Type B pancreatic cell (in vitro differentiated cells): ENCODE measurements at regions not wholly inside any gene's neighbourhood (a gene's known extent, or its start where the extent isn't known, plus 50 kb on each side); places are given as distances from the start of the nearest gene placed in this dataset.

ENCODE experiments used
- DNase-seq: peaks from one replicate; pipeline ENCODE4 v3.0.0; 2021; ENCODE audit warnings: mixed read lengths; ENCODE audit not compliant: unreplicated experiment; ENCODE audit errors: extremely low spot score
- H3K27ac Mint-ChIP-seq: 2 replicates; pipeline ENCODE4 v1.8.0; 2021; ENCODE audit warnings: mild to moderate bottlenecking, mixed read lengths
- H3K27me3 Mint-ChIP-seq: 2 replicates; pipeline ENCODE4 v1.8.0; 2021; ENCODE audit warnings: mixed read lengths
- H3K36me3 Mint-ChIP-seq: 2 replicates; pipeline ENCODE4 v1.8.0; 2021; ENCODE audit warnings: mixed read lengths
- H3K4me1 Mint-ChIP-seq: one replicate; pipeline ENCODE4 v1.8.0; 2021; ENCODE audit warnings: mixed read lengths; ENCODE audit not compliant: unreplicated experiment
- H3K4me3 Mint-ChIP-seq: 2 replicates; pipeline ENCODE4 v1.8.0; 2021; ENCODE audit warnings: mild to moderate bottlenecking, mixed read lengths
- H3K9me3 Mint-ChIP-seq: 2 replicates; pipeline ENCODE4 v1.8.0; 2021; ENCODE audit warnings: mixed read lengths
- CTCF ChIP-seq: fragments of 200-600 bp; sonication (generic); conservative IDR thresholded peaks from 2 replicates; pipeline ENCODE4 v1.5.0; 2021; ENCODE audit warnings: antibody characterized with exemption, mild to moderate bottlenecking

- Mint-ChIP-seq H3K4me1 (peaks cover 16% of the 10 kb centered on the region), H3K36me3 (no peaks in the 10 kb centered on the region), H3K27me3 (peaks cover 3% of the 10 kb centered on the region), H3K27ac (no peak overlapping the region), H3K4me3 (no peak overlapping the region), H3K9me3 (no peaks in the 10 kb centered on the region)
- no peak for TF ChIP-seq CTCF
- DNase-seq, result no peak
These were observed 860.4 kb downstream of the VRK1 start for GRCh38 chr14:97657609-97658008.

- Mint-ChIP-seq H3K27me3 (no peaks in the 10 kb centered on the region), H3K9me3 (no peaks in the 10 kb centered on the region), H3K4me1 (peaks cover 3% of the 10 kb centered on the region), H3K4me3 (no peak overlapping the region), H3K36me3 (no peaks in the 10 kb centered on the region), H3K27ac (no peak overlapping the region)
- no peak for TF ChIP-seq CTCF
- DNase-seq, result no peak
These were observed 890.9 kb downstream of the VRK1 start for GRCh38 chr14:97687944-97688630.

DNA sequence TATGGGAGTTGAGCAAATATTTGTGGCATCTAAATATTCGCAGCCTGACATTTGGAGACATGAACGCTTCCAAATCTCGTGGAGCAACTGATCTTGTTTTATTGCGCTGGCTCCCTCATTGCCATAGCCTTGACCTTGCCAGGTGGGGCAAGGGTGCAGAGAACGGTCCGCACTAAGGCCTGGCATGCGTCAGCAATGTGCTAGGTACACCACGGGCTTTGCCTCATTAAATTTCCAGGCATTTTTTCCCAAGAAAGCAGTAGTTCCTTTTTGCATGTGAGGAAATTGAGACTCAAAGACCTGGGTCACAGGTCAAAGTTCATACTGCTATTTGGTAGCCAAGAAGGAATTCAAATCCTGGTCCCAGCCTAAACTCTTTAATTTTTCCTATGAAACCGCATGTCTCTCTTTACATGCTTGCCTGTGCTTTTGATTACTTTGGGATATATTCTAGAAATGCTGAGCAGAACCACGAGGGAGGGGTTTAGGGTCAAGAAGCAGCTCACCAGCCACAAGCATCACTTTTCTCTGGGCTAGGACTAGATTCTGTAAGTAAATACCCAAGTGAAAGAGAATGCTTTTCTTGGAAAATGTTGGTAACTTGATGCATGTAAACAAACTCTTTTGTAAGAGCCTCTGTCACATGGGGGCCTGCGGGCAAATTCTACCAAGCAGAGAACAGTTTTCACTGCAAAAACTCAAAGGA lies 891.6 kb downstream of the VRK1 start:
- H3K36me3 Mint-ChIP-seq, result no peaks in the 10 kb centered on the region
- H3K4me3 Mint-ChIP-seq, result no peak overlapping the region
- H3K27me3 Mint-ChIP-seq, result no peaks in the 10 kb centered on the region
- H3K27ac Mint-ChIP-seq, result no peak overlapping the region
- no peak for DNase-seq
- H3K4me1 Mint-ChIP-seq, result peaks cover 3% of the 10 kb centered on the region
- no peaks in the 10 kb centered on the region for H3K9me3 Mint-ChIP-seq
- no peak for TF ChIP-seq CTCF

- Mint-ChIP-seq H3K27ac (no peak overlapping the region), H3K4me3 (no peak overlapping the region), H3K4me1 (peaks cover 3% of the 10 kb centered on the region), H3K36me3 (no peaks in the 10 kb centered on the region), H3K27me3 (no peaks in the 10 kb centered on the region), H3K9me3 (no peaks in the 10 kb centered on the region)
- TF ChIP-seq CTCF, result no peak
- no peak for DNase-seq
These were observed 894.9 kb downstream of the VRK1 start for GRCh38 chr14:97692084-97692483.

DNA sequence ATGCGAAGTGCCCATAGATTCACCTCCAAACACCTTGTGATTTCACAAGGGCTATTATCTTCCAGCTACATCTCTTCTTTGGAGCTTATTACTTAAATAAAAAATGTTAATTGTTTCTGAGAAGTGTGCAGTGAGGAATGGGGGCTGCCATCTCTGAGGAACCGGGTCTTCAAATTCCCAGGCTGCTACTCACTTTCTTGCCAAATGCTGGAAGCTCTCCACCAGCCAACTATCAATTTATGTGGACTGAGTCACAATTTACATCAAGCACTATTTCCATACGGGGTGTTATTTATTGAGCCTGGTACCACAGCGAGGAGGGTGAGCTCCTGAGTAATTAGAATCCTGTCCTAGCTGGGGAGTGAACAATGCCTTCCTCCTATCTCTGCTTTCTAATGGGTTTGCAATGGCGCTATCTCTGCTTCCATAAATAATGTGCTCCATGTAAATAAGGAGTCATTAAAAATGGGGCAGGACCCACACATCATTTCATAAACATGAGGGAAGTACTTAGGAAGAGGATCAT lies 898.3 kb downstream of the VRK1 start:
- no peak for DNase-seq
- no peaks in the 10 kb centered on the region for H3K36me3 Mint-ChIP-seq
- H3K9me3 Mint-ChIP-seq, result peaks cover 4% of the 10 kb centered on the region
- H3K4me1 Mint-ChIP-seq, result peaks cover 3% of the 10 kb centered on the region
- no peak overlapping the region for H3K27ac Mint-ChIP-seq
- no peak for TF ChIP-seq CTCF
- no peaks in the 10 kb centered on the region for H3K27me3 Mint-ChIP-seq
- H3K4me3 Mint-ChIP-seq, result no peak overlapping the region
